ENCODE measurements at regions not wholly inside any gene's neighbourhood (a gene's known extent, or its start where the extent isn't known, plus 50 kb on each side); places are given as distances from the start of the nearest gene placed in this dataset.

DNA sequence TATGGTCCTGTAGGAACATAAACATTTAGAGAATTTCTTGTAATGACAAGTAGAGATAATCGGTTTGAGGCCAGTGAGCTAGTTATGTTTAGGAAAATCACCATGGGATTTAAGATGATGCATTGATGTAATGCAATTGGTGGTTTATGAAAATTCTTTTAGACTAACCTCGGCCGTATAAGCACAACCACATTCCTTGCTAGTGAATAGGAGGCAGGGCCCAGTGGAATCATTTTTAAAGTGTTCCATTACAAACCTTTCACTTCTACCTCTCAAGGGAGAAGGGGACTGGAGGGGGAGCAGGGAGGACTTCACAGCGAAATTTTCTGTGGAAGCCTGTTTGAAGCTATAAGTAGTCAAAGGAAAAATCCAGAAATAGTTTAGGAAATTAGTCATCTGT is 71.8 kb upstream of the NFIL3 start:
- Mint-ChIP-seq H3K4me1 (ENCODE audit: unreplicated experiment) (peaks cover 18% of the 10 kb centered on the region), H3K9me3 (no peaks in the 10 kb centered on the region), H3K4me3 (peak overlapping the region; percentile 8), H3K36me3 (no peaks in the 10 kb centered on the region), H3K27ac (peak overlapping the region; percentile 77), H3K27me3 (no peaks in the 10 kb centered on the region)
- no peak for TF ChIP-seq CTCF (conservative IDR thresholded peaks at IDR 0.05)
- no peak for DNase-seq (ENCODE audit: extremely low spot score, unreplicated experiment)

DNA sequence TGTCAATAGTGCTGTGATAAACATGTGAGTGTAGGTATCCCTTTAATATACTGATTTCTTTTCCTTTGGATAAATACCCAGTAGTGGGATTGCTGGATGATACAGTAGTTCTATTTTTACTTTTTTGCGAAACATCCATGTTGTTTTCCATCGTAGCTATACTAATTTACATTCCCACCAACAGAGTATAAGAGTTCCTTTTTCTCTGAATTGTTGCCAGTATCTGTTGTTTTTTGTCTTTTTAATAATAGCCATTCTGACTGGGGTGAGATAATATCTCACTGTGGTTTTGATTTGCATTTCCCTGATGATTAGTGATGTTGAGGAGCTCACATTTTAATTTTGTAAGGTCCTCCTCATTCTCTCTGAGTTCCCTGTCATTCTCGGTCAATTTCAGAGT is 71.1 kb upstream of the NFIL3 start:
- peaks cover 18% of the 10 kb centered on the region for H3K4me1 Mint-ChIP-seq (ENCODE audit: unreplicated experiment)
- H3K36me3 Mint-ChIP-seq, result no peaks in the 10 kb centered on the region
- H3K4me3 Mint-ChIP-seq, result no peak overlapping the region
- H3K27me3 Mint-ChIP-seq, result no peaks in the 10 kb centered on the region
- H3K27ac Mint-ChIP-seq, result peak overlapping the region; percentile 77
- no peaks in the 10 kb centered on the region for H3K9me3 Mint-ChIP-seq
- DNase-seq (ENCODE audit: extremely low spot score, unreplicated experiment), result no peak
- TF ChIP-seq CTCF (conservative IDR thresholded peaks at IDR 0.05), result no peak

- H3K9me3 Mint-ChIP-seq, result no peaks in the 10 kb centered on the region
- no peaks in the 10 kb centered on the region for H3K27me3 Mint-ChIP-seq
- H3K27ac Mint-ChIP-seq, result no peak overlapping the region
- H3K36me3 Mint-ChIP-seq, result no peaks in the 10 kb centered on the region
- H3K4me1 Mint-ChIP-seq (ENCODE audit: unreplicated experiment), result peaks cover 13% of the 10 kb centered on the region
- TF ChIP-seq CTCF (conservative IDR thresholded peaks at IDR 0.05), result no peak
- no peak overlapping the region for H3K4me3 Mint-ChIP-seq
- DNase-seq (ENCODE audit: extremely low spot score, unreplicated experiment), result no peak
Measured at GRCh38 chr9:91492237-91492636, 68.6 kb upstream of the NFIL3 start.

DNA sequence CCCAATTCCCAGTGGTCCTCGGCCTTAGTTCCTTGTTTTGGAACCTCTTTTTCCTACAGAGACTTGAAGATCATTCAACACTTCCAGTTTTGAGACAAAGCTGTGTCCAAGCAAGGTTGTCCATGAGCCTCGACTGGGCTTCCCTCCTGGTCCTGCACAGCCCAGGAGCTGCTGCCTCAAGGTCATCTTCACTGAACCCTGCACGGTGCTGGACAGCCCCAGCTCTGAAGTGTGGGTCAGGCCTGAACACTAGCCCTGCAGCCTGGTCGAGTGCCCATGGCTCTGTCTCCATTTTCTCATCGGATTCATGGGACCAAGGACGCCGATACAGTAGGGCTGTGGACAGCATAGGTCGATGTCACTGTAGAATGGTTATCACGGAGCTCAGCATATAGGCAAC is 68.0 kb upstream of the NFIL3 start:
- no peak for DNase-seq (ENCODE audit: extremely low spot score, unreplicated experiment)
- H3K27me3 Mint-ChIP-seq, result no peaks in the 10 kb centered on the region
- TF ChIP-seq CTCF (conservative IDR thresholded peaks at IDR 0.05), result no peak
- H3K4me1 Mint-ChIP-seq (ENCODE audit: unreplicated experiment), result peaks cover 13% of the 10 kb centered on the region
- no peaks in the 10 kb centered on the region for H3K36me3 Mint-ChIP-seq
- no peak overlapping the region for H3K27ac Mint-ChIP-seq
- H3K4me3 Mint-ChIP-seq, result no peak overlapping the region
- no peaks in the 10 kb centered on the region for H3K9me3 Mint-ChIP-seq

GRCh38 chr9:91489361-91489899 is 65.8 kb upstream of the NFIL3 start:
- no peaks in the 10 kb centered on the region for H3K4me1 Mint-ChIP-seq (ENCODE audit: unreplicated experiment)
- no peak overlapping the region for H3K27ac Mint-ChIP-seq
- H3K4me3 Mint-ChIP-seq, result no peak overlapping the region
- no peaks in the 10 kb centered on the region for H3K36me3 Mint-ChIP-seq
- TF ChIP-seq CTCF (conservative IDR thresholded peaks at IDR 0.05), result no peak
- H3K27me3 Mint-ChIP-seq, result no peaks in the 10 kb centered on the region
- no peak for DNase-seq (ENCODE audit: extremely low spot score, unreplicated experiment)
- no peaks in the 10 kb centered on the region for H3K9me3 Mint-ChIP-seq

DNA sequence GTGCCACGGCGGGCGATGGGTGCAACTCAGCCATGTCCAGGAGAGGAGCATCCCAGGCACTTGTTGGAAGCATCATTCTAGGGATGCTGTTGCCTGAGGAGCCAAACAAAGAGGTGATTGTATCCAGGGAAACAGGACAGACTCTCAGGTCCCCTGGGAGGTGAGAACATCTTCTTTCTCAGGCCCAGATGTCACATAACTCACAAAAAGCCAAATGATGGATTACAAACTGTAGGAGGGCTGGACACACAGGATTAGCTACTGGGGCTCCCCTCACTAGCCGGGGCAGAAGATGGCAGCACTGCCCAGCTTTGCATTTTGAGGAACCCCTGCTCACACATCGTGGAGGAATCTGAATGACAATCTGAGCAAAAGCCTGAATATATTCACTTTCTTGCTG is 64.7 kb upstream of the NFIL3 start:
- no peak for TF ChIP-seq CTCF (conservative IDR thresholded peaks at IDR 0.05)
- no peak overlapping the region for H3K4me3 Mint-ChIP-seq
- no peak for DNase-seq (ENCODE audit: extremely low spot score, unreplicated experiment)
- no peaks in the 10 kb centered on the region for H3K9me3 Mint-ChIP-seq
- no peaks in the 10 kb centered on the region for H3K36me3 Mint-ChIP-seq
- H3K27ac Mint-ChIP-seq, result no peak overlapping the region
- no peaks in the 10 kb centered on the region for H3K27me3 Mint-ChIP-seq
- no peaks in the 10 kb centered on the region for H3K4me1 Mint-ChIP-seq (ENCODE audit: unreplicated experiment)
